D341Med (cell line): ENCODE measurements at regions not wholly inside any gene's neighbourhood (a gene's known extent, or its start where the extent isn't known, plus 50 kb on each side); places are given as distances from the start of the nearest gene placed in this dataset.

ENCODE experiments used
- DNase-seq: peaks from one replicate; pipeline ENCODE4 v3.0.0; 2012; ENCODE audit warnings: low spot score

- DNase-seq, result no peak
These were observed 530.2 kb downstream of the MCTP2 start for GRCh38 chr15:94761574-94761973.

DNA sequence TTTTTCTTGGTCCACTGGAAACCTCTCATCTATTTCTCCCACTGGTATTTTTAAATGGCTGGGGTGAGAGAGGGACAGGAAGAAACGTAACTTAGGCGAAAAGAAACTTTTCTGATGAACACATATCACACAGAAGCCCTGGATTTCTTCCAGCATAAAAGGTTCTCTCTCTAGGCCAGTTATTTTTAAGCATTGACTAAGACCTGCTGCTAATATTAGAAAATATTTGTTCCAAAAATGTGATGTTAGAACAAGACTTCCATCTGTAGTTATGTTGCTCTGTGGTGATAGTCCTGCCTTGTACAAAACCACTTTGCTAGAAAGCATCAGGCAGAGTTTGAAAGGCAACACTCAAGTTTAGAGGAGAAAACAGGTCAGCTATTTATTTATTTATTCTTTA is 537.7 kb downstream of the MCTP2 start:
- DNase-seq, result no peak

- DNase-seq, result no peak
These were observed 538.8 kb downstream of the MCTP2 start for GRCh38 chr15:94770199-94770598.

DNA sequence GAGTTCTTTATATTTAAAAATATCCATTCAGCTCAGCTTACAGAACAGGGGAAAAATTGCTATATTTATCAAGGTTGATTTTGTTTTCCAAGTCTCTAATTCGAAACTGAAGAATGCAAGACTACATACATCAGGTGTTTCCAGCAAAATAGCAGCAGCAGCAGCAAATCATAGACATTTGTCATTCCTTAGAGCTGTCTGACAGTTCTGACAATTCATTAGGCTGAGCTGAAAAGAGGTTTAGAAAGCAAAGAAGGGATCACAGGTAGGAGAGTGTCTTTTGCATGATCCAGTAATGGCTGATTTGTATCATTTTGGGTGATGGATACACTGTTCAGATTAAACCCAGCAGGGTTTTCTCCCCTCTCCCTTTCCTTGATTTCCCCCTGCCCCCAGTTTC is 545.7 kb downstream of the MCTP2 start:
- no peak for DNase-seq

DNA sequence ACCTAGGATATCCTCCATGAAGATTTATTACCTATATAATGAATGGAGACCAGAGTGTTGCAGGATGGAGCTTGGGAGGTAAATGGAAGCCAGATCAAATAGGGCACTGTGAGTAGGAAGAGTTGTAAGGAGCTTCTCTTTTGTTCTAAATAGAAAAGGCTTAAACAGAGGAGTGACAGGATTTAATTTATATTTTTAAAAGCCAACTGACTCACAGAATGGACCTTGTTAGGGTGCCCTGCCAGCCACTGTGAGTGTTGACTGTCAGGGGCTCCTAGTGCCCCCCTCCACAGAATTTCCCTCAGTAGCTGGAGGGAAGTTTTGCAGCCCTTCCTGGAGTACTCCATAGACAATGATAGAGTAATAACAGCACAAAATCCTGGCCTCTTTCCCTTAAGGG is 547.5 kb downstream of the MCTP2 start:
- DNase-seq, result no peak

- DNase-seq, result no peak
These were observed 548.8 kb downstream of the MCTP2 start for GRCh38 chr15:94780166-94780565.

- no peak for DNase-seq
These were observed 553.7 kb downstream of the MCTP2 start for GRCh38 chr15:94785091-94785490.

- DNase-seq, result no peak
These were observed 559.6 kb downstream of the MCTP2 start for GRCh38 chr15:94791008-94791407.

GRCh38 chr15:94791510-94791909 is 560.1 kb downstream of the MCTP2 start:
- DNase-seq, result no peak

DNA sequence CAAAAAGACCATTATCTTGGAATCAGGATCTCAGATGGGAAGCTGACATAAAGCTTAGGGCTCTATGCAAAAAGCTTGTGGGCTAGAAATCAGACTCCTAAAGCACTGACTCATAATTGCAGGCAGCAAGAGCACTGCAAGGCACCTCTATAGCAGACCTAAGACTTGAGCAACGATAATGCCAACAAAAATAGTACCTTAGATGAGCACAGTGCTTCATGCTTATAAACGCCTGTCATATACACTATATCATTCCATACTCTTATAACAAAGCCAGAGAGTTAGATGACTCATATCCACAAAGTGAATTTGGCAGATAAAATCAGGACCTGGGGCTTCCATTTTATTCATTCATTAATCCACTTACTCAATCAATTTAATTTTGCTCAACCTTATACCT is 560.8 kb downstream of the MCTP2 start:
- DNase-seq, result no peak

GRCh38 chr15:94793207-94793606 is 561.8 kb downstream of the MCTP2 start:
- DNase-seq, result no peak

GRCh38 chr15:94793641-94794040 is 562.3 kb downstream of the MCTP2 start:
- DNase-seq, result no peak

DNA sequence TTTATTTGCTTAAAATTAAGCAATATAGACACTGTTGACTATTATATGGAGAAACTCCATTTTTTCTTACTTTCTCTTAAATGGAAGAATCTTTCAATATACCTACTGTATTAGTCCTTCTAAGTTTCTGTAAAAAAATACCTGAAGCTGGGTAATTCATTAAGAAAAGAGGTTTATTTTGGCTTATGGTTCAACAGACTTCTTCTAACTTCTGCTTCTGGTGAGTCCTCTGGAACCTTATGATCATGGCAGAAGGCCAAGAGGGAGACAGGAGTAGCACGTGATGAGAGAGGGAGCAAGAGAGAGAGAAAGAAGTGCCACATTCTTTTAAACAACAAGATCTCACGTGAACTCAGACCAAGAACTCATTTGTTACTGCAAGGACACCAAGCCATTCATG is 573.3 kb downstream of the MCTP2 start:
- no peak for DNase-seq

- DNase-seq, result no peak
These were observed 583.9 kb downstream of the MCTP2 start for GRCh38 chr15:94815110-94815731.

DNA sequence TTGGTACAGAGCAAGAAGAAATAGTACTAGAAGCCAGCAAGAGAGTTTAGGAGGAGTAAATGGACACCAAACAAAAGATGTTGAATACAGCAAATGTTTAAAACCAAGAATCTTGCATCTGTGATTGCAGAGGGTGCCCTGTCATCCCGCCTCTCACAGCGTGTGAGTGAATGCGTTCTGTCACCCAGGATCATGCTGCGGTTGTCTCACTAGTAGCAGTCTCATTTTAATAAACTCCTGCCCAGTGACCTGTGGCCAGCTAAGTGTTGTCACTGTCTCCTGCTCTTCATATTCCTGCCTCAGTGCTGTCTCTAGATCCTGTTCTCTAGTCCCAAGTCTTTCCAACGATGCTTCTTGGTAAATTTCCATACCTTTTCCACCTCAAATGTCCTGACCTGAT is 584.6 kb downstream of the MCTP2 start:
- no peak for DNase-seq

DNA sequence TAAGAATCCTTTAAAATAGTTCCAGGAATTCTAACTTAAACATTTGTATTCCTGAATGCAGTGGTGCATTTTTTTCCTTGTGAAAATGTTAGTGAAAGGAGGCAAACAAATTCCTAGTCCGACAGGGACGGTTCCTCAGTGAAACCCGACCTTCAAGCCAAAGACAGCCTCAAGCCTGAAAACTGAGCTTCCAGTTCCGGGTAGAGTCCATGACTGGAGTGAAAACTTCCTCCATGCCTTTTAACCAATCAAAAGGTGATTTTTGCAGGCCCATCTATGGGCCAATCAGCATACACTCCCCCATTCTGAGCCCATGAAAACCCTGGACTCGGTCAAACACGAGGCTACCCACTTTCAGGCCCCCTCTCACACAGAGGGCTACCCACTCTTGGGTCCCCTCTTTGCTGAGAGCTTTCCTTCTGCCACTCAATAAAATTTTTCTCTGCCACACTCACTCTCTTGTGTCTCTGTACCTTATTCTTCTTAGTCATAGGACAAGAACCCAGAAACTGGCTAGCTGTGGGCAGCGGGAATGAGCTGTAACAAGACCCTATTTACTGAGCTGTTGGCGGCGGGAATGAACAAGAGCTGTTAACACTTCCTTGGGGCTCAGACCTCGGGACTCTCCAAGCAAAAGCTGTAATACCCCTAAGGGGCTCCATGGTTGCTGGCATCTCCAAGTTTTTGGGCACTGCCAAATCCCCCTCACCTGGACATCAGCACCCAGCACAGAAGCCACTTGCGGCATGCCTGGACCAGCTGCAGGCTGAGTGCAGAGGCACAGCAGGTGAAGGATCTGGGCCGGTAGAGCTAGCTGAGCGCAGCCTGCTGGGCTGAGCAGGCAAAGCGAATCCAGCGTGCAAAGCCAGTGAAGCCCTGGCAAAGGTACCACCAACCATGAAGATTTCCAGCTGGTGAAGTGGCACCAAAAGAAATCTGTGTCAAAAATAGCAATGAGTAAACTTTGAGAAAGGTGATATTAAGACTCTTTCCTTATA is 598.8 kb downstream of the MCTP2 start:
- no peak for DNase-seq

GRCh38 chr15:94834000-94834399 is 602.6 kb downstream of the MCTP2 start:
- DNase-seq, result no peak

- DNase-seq, result no peak
These were observed 603.1 kb downstream of the MCTP2 start for GRCh38 chr15:94834494-94834893.

DNA sequence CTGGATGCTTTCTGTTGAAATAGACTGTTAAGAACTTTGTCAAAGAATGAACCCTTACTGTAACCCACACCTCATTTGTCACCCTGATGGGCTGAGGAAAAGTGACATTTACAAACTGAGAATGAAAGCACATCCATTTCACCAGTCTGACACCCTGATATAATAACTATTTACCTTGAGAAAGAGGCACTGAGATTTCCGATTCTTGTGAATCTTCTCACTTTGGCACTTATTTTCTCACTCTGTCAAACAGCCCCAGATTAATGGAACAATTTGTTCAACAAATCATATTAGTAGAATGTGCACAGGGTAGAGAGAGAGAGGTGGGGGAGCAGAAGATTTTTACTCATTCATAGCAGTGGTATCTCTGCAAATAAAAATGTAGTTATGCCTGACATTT is 606.9 kb downstream of the MCTP2 start:
- no peak for DNase-seq

DNA sequence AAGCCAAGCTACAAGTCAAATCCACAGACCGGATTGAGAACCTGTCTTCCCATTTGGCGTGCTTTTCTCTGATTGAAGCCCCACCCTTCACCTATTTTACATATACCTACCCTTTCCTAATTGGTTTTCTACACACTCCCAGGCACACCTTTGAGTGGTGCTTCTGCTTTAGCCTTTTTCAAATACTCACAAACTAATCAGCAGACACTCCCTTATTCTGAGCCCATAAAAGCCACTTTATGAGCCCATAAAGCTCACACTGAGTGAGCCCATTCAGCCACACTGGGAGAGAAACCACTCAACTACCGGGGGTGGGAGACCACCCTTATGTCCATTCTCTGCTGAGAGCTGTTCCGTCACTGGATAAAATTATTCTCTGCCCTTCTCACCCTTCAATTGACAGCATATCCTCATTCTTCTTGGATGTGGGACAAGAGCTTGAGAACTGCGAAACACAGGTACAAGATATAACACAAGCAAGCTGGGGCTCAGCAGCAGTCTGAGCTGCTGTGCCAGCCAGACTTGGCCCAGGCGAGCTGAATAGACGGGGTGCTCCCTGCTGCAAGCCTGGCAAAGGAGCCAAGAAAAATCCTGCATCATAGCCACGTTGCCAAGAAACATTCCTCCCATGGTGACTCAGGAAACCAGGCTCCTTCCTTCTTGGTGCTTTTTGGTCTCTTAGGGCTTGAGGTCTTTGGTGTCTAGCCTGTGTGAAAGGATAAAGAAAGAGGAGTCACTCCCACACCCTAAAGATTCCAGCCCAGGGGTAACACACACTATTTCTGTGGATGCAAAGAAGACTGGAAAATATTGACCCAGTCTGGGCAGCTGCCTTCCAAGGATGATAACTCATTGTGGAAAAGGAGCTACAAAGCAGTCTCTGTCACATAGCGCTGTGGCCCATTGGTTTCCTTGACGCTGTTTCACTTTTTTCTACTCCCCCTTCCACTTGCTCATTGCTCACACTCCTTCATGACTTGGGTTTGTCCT is 609.7 kb downstream of the MCTP2 start:
- no peak for DNase-seq

DNA sequence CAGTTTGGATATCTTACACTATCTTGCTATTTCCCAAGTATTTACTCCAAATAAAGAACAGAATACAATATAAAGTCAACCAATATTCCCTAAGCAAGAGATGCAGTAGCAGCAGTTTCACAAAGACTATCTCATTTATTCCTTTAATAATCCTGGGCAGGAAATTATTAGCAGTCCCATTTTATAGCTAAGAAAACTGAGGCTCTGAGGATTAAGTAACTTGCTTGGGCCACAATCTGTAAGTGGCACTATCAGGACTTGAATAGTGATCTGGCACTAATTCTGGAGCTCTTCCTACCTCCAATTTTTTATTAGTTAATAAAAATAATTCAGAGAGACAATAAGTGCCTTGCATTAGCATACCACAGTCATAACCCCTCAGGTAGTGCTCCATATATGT is 611.7 kb downstream of the MCTP2 start:
- DNase-seq, result no peak

DNA sequence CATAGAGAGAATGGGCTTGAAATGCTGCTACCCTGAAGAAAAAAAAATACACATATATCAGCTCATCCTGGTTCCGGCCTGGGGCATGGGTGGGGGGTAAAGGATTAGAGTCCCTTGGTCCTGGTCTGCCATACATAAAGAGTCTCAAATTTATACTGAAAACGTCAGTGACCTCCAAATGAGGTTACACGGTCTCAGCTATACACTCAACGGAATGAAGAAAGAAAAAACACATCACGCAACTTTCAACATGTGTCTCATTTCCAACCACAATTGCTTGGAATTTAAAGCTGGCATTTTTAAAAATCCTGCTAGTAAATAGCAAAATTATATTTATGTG is 612.8 kb downstream of the MCTP2 start:
- no peak for DNase-seq
